NB4 (cell line): ENCODE measurements at regions not wholly inside any gene's neighbourhood (a gene's known extent, or its start where the extent isn't known, plus 50 kb on each side); places are given as distances from the start of the nearest gene placed in this dataset.

Experiments used
- MYC ChIP-seq: IDR thresholded peaks from 2 replicates; pipeline ENCODE4 v1.6.1; 2011; ENCODE audit warnings: low read depth, low read length
- POLR2A ChIP-seq: IDR thresholded peaks from 2 replicates; pipeline ENCODE4 v1.6.1; 2011; ENCODE audit warnings: mild to moderate bottlenecking; ENCODE audit not compliant: insufficient read length; ENCODE audit errors: extremely low read depth
- TF ChIP-seq, protein P1 (sequence below): IDR thresholded peaks from one replicate; pipeline ENCODE4 v1.5.1; 2012; ENCODE audit warnings: low read depth, low read length

DNA sequence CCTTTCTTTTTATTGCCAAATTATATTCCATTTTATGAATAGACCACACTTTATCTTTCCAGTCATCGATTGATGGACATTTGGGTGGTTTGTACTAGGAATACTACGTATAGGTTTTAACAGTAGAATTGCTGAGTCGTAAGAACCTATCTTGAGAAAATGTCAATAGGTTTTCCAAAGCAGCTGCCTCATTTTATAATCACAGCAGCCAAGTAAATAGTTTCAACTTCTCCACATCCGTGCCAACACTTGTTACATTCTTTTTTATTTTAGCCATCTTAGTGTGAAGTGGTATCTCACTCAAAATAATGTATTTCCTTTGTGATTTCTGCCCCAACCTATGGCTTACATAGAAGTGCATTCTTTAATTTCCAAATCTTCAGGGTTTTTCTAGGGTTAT is 479.2 kb downstream of the CDH26 start:
- TF ChIP-seq, protein P1, sequence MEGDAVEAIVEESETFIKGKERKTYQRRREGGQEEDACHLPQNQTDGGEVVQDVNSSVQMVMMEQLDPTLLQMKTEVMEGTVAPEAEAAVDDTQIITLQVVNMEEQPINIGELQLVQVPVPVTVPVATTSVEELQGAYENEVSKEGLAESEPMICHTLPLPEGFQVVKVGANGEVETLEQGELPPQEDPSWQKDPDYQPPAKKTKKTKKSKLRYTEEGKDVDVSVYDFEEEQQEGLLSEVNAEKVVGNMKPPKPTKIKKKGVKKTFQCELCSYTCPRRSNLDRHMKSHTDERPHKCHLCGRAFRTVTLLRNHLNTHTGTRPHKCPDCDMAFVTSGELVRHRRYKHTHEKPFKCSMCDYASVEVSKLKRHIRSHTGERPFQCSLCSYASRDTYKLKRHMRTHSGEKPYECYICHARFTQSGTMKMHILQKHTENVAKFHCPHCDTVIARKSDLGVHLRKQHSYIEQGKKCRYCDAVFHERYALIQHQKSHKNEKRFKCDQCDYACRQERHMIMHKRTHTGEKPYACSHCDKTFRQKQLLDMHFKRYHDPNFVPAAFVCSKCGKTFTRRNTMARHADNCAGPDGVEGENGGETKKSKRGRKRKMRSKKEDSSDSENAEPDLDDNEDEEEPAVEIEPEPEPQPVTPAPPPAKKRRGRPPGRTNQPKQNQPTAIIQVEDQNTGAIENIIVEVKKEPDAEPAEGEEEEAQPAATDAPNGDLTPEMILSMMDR: no peak
- TF ChIP-seq POLR2A (no peak), MYC (no peak)
